ENCODE measurements at regions not wholly inside any gene's neighbourhood (a gene's known extent, or its start where the extent isn't known, plus 50 kb on each side); places are given as distances from the start of the nearest gene placed in this dataset.

GRCh38 chr2:611519-611918 lies 65.7 kb downstream of the TMEM18 start:
- no peak for DNase-seq

- DNase-seq: no peak
Observed at GRCh38 chr2:610491-610890, 66.7 kb downstream of the TMEM18 start.

- no peak for DNase-seq
Observed at GRCh38 chr2:609881-610280, 67.3 kb downstream of the TMEM18 start.

DNA sequence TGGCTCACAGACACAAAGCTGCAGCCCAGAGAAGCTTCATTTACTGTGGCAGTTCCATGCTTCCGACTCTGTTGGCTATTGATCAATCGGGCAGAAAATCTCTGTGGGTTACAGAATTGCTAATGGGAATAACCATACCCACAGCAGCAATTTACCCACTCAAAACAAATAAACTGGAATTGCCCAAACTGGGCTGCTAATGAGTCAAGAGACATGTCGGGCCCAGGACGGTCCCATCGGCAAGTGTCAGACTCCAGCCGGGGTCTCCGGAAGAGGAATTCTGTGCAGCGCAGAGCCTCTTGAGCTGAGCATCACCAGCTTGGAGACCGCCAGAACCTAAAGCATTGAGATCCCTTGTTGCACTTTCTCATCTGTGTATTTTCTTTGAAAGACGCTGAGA lies 67.8 kb downstream of the TMEM18 start:
- no peak for DNase-seq

GRCh38 chr2:608711-609110 lies 68.5 kb downstream of the TMEM18 start:
- DNase-seq: no peak

GRCh38 chr2:608297-608696 lies 68.9 kb downstream of the TMEM18 start:
- DNase-seq: no peak

GRCh38 chr2:607709-608108 lies 69.5 kb downstream of the TMEM18 start:
- DNase-seq: no peak

GRCh38 chr2:607172-607571 lies 70.0 kb downstream of the TMEM18 start:
- DNase-seq: no peak

DNA sequence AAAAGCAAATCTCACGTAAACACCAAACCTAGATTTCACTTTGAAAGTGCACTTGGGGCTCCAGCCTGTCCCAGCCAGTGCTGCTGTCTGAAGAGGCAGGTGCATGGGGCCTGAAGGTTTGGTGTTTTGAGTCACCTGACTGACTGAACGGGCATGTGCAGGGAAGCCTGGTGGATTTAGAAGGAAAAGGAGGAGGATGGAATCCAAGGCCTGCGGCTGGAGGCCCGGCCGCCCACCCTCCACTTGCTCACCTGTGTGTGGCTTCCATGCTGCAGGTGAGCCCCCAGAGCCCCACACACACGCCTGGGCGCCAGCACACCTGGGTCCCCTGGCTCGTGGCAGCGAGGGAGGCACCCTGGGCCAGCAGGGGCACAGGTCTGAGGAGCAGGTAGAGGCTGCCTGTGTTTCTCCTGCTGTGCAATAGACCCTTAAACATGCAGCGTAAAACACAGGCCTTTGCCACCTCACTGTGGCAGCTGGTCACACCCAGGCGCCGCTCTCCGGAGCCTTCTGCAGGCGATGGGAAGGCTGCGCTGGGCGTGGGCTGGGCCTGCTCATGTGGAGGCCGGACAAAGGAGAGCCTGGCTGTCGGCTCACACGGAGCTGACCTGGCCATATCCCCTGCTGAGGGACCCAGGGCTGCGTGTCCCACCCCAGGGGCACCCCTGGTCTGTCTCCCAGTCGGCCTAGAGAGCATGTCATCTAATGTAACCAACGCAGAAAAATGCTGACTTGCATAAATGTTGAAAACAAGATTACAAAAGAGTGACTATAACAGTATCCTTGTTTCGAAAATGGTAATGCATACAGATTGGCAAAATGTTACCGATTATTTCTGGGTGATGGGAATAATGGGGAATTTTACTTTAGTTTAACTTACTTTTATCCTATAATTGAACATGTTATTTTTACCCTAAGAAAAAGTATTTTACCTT lies 71.3 kb downstream of the TMEM18 start:
- no peak for DNase-seq

- DNase-seq: no peak
Observed at GRCh38 chr2:604854-605524, 72.2 kb downstream of the TMEM18 start.

DNA sequence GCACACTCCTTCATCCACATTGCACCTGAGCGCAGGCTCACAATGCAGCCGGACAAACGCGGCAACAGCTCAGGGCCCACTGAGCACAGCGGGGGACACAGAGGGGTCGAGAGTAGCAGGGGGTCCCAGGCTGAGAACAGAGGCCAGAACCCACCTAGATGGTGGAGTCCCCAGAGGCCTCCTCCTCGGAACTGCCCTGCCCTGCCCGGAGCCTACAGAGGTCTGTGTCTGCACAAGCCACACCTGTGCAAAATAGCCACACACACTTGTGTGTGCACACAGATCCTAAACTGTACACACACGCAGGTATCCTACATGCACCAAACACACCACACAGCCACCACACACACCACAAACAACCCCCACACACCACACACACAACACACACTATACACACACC lies 72.8 kb downstream of the TMEM18 start:
- DNase-seq: no peak

DNA sequence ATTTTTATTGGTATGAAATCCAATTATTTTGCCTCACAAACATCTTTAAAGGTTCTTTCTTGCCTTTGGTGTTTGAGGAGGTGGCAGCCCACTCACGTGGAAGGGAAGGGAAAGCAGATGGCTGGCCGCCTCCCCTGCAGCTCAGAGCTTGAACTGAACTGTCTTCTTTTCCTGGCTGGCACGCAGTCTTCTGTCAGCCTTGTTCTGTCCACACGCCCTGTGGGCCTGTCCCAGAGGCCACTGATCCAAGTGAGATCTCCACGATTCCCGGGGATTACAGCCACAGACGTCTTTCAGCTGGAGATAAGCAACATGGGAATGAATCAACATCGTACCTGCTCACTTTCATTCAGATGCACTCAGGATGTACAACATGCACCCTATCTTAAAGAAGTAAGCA lies 73.3 kb downstream of the TMEM18 start:
- DNase-seq: no peak

DNA sequence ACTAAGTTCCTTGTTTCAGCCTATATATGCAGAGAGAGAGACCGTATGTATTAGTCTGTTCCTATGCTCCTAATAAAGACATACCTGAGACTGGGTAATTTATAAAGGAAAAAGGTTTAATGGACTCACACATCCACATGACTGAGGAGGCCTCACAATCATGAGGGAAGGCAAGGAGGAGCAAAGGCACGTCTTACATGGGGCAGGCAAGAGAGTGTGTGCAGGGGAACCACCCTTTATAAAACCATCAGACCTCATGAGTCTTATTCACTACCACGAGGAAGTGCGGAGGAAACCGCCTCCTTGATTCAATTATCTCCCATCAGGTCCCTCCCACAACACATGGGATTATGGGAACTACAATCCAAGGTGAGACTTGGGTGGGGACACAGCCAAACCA lies 73.8 kb downstream of the TMEM18 start:
- no peak for DNase-seq

- DNase-seq: no peak
Observed at GRCh38 chr2:602571-603359, 74.4 kb downstream of the TMEM18 start.

- DNase-seq: no peak
Observed at GRCh38 chr2:601806-602455, 75.3 kb downstream of the TMEM18 start.

- no peak for DNase-seq
Observed at GRCh38 chr2:601387-601698, 75.9 kb downstream of the TMEM18 start.

DNA sequence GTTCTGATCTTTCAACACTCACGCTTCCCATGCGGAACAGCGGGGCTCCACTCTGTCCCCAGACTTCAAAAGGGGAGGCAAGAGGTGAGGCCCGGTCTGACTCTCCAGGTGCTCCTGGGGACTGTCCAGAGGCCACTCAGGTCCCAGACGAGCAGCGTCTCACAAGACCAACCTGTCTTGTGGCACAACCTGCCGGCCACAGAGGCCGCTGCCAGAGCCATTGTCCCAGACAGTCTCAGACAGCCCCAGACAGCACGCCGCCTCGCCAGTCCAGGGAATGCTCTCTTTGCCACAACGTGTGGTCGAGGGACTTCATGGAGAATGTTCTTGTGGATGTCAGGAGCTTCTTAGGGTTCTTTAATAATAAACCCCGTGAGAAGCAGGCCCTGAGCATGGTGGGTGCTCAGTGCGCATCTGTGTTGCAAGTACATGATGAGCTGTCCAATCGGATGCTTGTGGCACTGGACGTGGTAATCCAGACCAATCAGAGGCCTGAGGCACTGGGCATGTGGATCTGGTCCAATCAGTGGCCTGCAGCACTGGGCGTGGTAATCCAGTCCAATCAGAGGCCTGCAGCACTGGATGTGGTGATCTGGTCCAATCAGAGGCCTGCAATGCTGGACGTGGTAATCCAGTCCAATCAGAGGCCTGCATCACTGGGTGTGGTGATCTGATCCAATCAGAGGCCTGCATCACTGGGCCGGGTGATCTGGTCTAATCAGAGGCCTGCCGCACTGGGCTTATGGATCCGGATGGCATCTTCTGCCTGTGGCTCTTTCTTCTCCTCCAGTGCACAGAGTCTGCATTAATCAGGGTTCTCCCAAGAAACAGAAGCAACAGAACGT lies 76.4 kb downstream of the TMEM18 start:
- DNase-seq: no peak

- DNase-seq: no peak
Observed at GRCh38 chr2:599601-600000, 77.6 kb downstream of the TMEM18 start.

DNA sequence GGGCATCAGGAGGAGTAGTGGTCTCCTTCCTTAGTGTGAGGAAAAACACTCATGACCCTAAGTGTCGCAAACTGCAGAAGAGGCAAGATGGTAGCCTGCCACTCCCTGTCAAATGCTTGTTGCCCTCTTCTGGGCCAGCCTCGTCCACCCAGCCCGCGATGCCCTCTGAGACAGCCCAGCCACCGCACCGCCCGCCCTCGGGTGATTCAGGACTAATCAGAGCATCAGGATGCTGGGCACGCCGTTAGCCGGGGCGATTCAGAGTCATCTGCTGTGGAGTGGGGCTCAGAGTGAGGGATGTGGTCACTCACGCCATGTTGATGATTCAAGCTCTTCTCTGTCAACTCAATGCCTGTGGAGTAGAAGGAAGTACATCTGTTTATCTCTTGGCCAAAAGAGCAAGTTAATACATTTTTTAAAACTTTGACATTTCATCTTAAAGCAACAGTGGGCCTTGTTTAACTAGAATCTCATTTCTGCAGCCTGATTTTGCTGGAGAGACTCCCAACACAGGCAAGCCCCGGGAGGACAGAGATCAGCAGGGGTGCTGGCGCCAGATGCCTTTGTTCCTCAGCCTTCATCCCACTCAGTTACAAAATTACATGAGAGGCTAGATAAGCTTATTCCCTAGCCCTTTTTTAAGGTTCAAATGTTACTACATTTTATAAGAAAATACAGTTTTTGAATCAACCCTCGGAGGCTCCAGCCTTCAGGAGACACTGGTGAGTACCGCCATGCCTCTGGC lies 79.0 kb downstream of the TMEM18 start:
- DNase-seq: no peak

GRCh38 chr2:595831-596592 lies 81.2 kb downstream of the TMEM18 start:
- no peak for DNase-seq
